GM19351 (cell line): ENCODE measurements at regions not wholly inside any gene's neighbourhood (a gene's known extent, or its start where the extent isn't known, plus 50 kb on each side); places are given as distances from the start of the nearest gene placed in this dataset.

ENCODE experiments used
- ATAC-seq: cut with Tn5 transposase; IDR thresholded peaks from one replicate; pipeline ENCODE4 v1.9.1; 2021; ENCODE audit warnings: mild to moderate bottlenecking, moderate library complexity; ENCODE audit not compliant: unreplicated experiment

GRCh38 chr7:21200503-21200902, 227.4 kb upstream of the SP4 start:
- ATAC-seq: no peak

GRCh38 chr7:21214657-21215056, 213.2 kb upstream of the SP4 start:
- no peak for ATAC-seq

- ATAC-seq: no peak
Measured at GRCh38 chr7:21215307-21215706, 212.6 kb upstream of the SP4 start.

GRCh38 chr7:21217365-21217764, 210.5 kb upstream of the SP4 start:
- ATAC-seq: no peak

GRCh38 chr7:21218155-21218554, 209.7 kb upstream of the SP4 start:
- no peak for ATAC-seq

GRCh38 chr7:21221130-21221529, 206.8 kb upstream of the SP4 start:
- ATAC-seq: no peak

GRCh38 chr7:21238400-21239116, 189.3 kb upstream of the SP4 start:
- ATAC-seq: no peak

GRCh38 chr7:21243265-21243664, 184.6 kb upstream of the SP4 start:
- no peak for ATAC-seq

GRCh38 chr7:21251151-21251800, 176.6 kb upstream of the SP4 start:
- no peak for ATAC-seq

- peak; percentile 77 for ATAC-seq
Measured at GRCh38 chr7:21253740-21254687, 173.9 kb upstream of the SP4 start.

GRCh38 chr7:21256310-21256877, 171.5 kb upstream of the SP4 start:
- ATAC-seq: no peak

- ATAC-seq: no peak
Measured at GRCh38 chr7:21260939-21261338, 166.9 kb upstream of the SP4 start.

- peak; percentile 98 for ATAC-seq
Measured at GRCh38 chr7:21261627-21262594, 166.0 kb upstream of the SP4 start.

GRCh38 chr7:21269021-21269420, 158.9 kb upstream of the SP4 start:
- ATAC-seq: no peak

- ATAC-seq: no peak
Measured at GRCh38 chr7:21276471-21277035, 151.3 kb upstream of the SP4 start.

GRCh38 chr7:21278944-21279343, 148.9 kb upstream of the SP4 start:
- no peak for ATAC-seq

- ATAC-seq: no peak
Measured at GRCh38 chr7:21281193-21281592, 146.7 kb upstream of the SP4 start.

- no peak for ATAC-seq
Measured at GRCh38 chr7:21293771-21294170, 134.1 kb upstream of the SP4 start.

GRCh38 chr7:21299766-21300165, 128.1 kb upstream of the SP4 start:
- no peak for ATAC-seq

- ATAC-seq: no peak
Measured at GRCh38 chr7:21300692-21301091, 127.2 kb upstream of the SP4 start.
